NCI-H446 treated with DMSO at 0.1 percent for 48 hours (cell line): ENCODE measurements at regions not wholly inside any gene's neighbourhood (a gene's known extent, or its start where the extent isn't known, plus 50 kb on each side); places are given as distances from the start of the nearest gene placed in this dataset.

Source experiments
- DNase-seq: peaks from one replicate; lab custom pipeline; 2025; lab: John Stamatoyannopoulos, UW

DNA sequence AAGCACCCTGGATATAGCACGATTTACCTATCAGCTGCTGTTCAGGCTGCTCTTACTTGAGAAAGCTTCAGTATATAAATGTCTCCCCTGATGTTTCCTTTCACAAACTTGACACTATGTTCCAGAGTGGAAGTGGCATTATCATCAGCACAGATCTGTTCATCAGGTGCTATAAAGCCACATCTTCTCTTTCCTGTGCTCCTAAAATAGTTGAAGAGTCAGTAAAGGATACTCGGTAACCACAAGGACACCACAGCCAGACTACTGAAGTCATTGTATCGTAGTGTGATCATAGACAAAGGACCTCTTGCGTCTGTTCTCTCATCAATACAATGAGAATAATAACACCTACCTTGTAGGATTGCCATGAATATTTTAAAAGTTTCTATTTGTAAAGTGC is 841.0 kb upstream of the CELF4 start:
- no peak for DNase-seq

GRCh38 chr18:38402509-38402908 is 836.9 kb upstream of the CELF4 start:
- DNase-seq: no peak

DNA sequence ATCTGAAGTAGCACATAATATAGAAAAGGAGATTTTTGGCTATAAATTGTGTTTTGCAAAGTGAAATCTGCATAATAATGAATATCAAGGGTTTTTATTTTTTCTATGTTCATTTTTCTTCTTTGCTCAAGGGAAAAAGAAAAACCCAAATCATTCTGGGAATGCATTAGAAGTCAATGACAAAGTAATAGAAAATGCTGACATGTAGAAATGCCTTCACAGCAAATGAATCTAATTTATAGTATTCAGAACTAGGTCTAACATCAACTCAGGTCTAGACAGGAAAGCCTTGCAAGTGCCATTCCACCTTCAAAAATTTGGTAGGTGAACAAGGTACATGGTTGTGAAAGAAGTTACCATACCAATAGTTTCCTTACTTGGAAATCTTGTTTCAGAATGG is 831.5 kb upstream of the CELF4 start:
- DNase-seq: no peak

GRCh38 chr18:38386146-38386545 is 820.5 kb upstream of the CELF4 start:
- DNase-seq: no peak

- DNase-seq: no peak
Observed at GRCh38 chr18:38369772-38370690, 804.4 kb upstream of the CELF4 start.

DNA sequence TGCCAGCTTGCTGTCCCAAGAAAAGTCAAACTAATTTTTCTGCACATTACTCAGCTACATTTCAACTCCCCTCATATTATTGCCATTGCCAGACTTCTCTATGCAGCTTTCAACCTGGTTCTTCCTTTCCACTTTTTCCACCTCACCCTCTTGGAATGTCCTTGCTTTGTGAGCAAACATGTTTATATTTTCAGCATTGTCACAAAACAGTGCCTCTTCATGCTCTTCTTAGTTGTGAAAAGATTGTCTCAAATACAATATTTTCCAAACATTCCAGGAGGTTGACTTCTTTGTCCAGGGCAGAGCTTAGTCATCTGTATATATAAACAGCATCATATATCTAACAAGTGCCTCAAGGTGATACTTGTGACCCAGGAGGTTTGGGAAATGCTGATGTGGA is 803.3 kb upstream of the CELF4 start:
- no peak for DNase-seq

DNA sequence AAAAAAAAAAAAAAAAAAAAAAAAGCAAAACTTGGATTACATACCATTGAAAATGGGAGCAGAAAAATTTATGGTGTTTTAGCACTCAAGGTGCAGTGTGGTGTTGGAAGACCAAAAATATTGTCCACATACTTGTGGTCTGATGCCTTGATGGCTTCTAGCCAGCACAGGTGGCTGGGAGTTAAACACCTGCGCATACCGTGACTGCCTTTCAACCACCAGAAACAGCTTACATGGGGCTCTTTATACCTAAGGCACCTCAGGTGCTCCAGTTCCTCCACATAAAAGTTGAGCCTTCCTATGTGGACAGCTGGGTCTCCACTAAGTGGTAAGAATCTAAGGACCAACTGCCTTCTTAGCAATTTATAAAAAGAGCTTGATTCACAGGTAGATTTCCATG is 802.6 kb upstream of the CELF4 start:
- DNase-seq: no peak

DNA sequence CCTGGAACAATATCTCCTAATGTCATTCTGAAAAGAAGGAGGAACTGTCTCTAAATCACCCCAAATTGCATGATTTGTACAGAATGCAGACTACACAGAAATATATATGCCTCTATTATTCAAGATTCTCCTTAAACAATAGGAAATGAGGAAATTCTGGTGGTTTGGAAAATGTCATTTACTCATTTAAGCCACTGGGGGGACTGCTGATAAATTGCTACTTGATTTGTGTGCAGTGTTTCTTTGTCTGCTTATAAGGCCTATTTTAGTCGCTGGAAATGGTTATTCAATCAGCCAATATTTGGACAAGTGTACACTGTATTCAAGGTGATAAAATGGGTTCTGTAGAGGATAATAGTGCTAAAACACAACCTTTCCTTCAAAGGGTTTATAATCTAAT is 801.9 kb upstream of the CELF4 start:
- DNase-seq: no peak

DNA sequence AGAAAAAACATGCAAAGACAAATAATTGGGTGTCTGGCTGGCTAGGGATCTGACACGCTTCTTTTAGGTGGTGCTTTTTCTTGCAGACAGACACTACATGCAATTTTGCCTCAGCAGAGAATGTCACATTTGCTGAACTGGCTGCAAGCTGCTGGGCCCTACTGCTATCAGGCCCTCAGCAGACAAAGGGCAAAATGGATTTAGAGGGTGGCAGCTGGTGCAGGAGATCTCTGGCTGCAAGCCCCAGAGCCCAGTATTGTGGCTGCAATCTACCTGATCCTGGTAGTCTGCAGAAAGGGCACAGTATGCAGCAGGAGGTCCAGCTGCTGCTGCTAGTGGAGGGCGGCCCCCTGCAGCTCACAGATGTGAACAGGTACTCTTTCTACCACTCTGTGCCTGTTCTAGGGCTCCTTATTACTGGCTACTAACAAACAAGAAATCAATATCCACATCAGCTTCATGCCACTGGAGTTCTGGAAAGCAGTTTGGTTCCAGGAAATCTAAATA is 796.7 kb upstream of the CELF4 start:
- no peak for DNase-seq

DNA sequence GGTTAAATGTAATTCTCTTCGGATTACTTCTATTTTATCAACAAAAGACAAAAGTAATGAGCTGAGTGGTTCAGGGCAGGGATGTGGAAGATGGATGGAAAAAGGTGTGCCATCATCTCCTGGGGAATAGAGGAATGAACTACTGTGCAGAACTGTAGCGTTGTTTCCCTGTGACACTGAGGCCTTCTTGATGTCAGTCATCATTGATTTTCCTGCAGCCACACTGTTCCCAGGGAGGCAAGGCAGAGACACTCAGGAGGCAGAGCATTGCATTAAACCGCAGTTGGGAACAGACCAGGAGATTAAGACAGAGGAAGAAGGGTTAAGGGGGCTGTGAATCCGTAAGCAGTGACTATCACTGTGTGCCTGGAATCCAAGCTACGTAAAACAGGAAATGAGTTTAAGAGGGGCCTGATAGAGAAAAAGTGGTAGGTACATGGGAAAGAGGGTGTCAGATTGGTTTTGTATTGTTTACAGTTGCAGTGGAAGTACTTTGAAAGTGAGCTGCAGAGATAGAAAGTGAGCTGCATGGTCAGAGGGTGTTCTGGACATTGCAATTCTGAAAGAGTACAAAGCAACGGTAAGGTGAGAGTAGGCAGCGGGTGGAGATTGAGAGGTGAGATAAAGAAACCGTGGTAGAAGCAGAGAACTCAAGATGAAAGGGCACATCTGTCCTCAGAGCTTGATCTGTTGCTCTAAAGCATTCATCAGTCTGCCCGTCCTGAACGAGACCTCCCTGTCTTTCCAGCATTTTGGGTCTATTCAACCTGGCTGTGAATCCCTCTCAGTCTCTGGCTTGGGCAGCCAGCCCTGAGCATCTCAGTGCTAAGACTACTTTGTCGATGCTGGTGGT is 793.4 kb upstream of the CELF4 start:
- DNase-seq: no peak

GRCh38 chr18:38353149-38353548 is 787.6 kb upstream of the CELF4 start:
- DNase-seq: no peak

DNA sequence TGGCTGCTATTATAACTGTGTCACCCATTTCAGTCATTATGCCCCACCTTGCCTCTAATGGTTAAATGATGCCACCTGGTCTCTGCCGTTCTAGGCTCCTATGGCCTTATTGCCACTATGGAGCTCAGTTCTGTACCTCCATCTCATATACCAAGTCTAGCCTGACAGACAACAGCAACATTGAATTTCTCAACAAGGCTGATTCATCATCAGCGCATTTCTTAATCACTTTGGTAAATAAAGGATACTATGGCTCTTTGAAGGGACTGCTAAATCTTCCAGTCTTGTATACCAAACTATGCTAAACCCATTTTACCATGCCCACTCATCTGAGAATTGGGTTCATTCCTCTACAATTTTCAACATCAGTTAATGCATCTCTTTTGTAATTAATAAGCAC is 784.5 kb upstream of the CELF4 start:
- no peak for DNase-seq

DNA sequence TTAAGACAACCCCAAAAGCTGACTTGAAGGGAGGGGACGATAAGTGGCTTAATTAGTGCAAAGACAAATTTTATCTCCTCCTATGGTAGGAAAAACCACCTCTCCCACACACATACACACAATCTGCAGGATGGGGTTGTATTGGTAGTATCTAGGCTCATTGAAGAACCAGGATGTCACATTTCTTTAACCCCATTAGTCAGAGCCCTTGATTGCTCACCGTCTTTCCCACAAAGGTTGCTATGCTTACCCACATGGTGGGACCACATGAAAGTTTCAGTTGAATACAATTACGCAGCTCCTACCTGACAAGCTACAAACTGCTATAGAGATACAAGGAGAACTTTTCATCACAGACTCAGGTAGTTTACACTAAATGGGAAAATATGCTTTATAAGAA is 765.0 kb upstream of the CELF4 start:
- no peak for DNase-seq

DNA sequence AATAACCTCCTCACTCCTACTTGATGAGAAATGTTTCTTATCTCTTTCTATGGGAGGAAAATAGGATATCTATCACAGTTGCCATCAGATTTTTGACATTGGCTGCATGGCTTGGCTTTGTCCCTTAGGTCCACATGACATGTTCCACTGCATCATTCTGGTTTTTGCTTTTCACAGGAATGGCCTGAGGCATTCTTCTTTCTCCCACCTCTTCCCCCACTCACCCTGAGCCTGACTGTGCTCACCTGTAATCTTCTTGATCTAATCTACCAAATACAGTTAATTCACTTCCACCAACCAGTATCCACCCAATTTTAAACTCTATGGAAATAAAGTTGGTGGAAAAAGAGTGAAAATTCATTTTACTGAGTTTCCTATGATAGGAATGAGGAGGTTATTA is 763.5 kb upstream of the CELF4 start:
- no peak for DNase-seq

- DNase-seq: no peak
Observed at GRCh38 chr18:38322206-38322605, 756.6 kb upstream of the CELF4 start.

DNA sequence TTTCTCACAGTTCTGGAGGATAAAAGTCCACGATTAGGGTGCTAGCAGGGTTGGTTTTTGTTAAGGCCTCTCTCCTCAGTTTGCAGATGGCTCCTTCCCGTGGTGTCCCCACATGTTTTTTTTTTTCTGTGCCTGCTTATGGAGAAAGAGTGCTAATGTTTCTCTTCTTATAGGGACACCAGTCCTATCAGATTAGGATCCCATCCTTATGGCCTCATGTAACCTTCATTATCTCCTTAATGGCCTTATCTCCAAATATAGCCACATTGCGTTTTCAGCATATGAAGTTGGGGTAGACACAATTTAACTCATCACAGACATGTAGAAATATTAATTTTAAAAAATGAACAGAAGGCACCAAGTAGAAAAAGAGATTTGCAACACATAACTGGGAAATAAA is 755.7 kb upstream of the CELF4 start:
- no peak for DNase-seq

DNA sequence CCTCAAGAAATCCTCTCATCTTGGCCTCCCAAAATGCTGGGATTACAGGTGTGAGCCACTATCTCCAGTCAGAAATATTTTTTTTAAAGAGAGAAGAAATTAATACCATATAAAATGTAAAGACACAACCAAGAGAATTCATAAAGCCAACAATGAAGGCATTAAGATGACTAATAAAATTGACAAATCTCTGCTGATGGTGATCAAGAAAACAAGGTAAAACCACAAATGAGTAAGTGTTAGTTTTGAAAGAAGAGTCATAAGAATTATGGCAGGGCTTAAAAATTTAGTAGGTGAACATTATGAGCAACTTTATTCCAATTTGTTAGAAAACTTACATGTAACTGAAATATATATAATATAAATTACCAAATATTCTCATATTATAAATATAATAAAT is 752.8 kb upstream of the CELF4 start:
- DNase-seq: no peak

DNA sequence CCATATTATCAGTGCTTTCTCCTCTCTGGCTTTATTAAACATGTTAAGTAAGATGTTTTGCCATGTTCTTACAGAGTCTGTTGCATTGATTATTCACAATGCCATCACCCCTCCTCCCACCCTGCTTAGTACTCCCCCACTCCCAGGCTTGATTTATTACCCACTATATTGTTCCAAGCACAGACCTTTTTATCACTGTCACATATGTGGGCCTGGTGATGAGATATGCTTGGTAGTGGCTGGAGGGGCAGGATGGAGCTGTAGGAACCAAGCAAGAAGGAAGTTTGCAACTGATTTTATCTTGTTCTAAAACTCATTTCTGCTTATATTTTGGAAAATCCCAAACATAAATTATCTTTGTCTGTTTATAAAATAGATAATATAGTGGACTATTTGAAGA is 748.2 kb upstream of the CELF4 start:
- DNase-seq: no peak

DNA sequence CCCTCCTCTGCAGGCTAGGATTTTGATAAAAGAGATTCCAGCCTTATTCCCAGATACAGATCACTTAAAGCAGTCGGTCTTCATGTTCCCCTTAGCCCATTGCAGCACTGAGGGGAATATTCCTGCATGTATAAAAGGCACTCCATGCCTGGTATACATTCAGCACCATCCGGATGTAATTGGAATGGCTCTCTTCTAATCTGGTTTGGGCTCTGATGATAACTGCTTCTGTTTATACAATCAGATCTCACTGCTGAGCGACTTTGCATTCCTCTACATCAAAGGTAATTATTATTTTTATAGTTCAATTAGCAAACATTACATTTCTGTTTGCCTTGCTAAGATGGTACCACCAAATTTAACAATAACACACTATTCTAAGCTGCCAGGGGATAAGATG is 746.9 kb upstream of the CELF4 start:
- DNase-seq: no peak

DNA sequence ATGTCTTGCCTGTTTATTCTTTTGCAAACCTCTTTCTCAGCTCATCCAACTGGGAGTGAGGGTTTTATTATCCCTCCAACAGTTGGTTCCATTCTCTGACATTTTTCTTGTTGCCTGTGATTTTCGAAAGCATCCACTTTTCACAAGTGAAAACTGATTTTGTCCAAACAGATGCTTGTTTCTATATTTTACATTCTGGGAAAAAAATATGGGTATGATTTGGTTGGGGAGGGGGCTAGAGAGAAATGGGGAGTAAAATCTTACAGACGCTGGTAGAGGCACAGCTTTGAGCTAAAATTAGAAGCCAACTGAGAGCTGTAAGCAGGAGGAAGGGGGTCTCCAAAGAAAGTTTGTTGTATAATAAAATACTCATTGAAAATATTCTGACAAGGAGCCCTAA is 745.3 kb upstream of the CELF4 start:
- no peak for DNase-seq

- DNase-seq: peak; percentile 30
Observed at GRCh38 chr18:38307914-38308313, 742.3 kb upstream of the CELF4 start.

DNA sequence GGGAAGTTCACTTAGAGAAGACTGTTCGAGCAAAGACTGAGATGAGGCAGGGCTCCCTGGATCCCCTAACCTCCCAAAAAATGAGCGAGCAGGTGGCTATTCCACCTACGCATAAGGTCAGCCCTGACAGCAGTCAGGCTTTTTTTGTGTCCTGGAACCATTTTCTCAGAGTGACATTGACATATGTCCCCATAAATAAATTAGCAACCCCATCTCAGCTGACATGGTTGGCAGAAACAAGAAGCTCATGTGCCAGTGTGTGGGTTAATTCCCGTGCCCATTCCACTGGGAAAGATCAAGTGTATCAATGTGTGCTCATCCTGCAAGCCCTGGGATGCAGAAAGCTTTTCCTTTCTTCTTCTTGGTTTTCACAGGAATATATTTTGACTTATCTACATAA is 740.4 kb upstream of the CELF4 start:
- DNase-seq: no peak

- DNase-seq: no peak
Observed at GRCh38 chr18:38301621-38302020, 736.0 kb upstream of the CELF4 start.
